ENCODE measurements at regions not wholly inside any gene's neighbourhood (a gene's known extent, or its start where the extent isn't known, plus 50 kb on each side); places are given as distances from the start of the nearest gene placed in this dataset.

DNA sequence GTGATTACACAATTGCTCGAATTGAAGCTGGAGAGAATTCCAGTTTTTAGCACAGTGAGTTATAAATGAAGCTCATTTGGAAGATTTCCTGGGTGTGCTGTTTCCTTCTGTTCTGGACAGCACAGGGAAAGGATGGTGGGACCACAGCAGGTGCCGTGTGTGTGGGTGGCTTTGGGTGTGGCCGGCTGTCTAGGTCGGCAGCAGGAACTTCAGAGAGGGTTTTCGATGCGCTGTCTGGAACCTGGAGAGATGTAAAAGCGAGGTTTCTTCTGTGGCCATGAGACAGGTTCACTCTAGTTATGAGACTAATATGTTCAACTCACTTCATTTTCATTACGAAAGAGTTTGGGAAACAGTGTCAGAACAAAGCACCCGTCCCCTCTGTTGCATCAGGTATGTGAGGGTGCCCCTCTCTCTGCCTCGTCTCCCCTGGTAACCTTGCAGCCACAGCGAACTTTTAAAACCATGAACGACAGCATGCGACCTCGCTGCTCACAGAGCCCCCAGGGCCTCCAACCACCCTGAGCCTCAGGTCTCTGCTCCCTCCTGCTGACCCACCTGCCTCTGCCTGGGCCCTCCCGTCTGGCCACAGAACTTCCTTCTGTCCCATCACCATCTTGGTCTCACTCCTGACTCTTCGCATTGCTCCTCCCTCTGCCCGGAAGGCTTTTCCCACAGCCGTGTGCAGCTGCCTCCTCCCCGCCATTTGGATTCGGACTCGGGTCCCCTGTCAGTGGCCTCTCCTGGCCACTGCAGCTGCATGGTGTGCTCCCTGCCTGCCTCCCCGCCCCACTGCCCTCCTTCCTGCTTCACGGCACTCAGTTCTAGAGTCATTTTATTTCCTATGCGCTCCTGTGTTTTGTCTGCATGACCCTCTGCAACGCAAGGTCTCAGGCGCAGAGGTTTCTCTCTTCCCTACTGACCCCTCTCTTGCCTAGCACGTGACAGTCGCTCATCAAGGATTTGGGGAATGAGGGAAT lies 151.2 kb downstream of the NDUFA10 start:
- 77 to 81% (median 78%) methylated on average over 28 of the region's 28 CpGs for WGBS, 4 donors
- Histone ChIP-seq H3K9me3 (no peaks in the 10 kb centered on the region), H3K36me3 (no peaks in the 10 kb centered on the region), H3K27me3 (peaks cover 0 to 32% (median 0%) of the 10 kb centered on the region in 9 donors), H3K4me1 (no peaks in the 10 kb centered on the region), H3K4me3 (no peak overlapping the region), H3K27ac (no peak overlapping the region)
- DNase-seq (no peak), ATAC-seq (no peak)
- intact Hi-C loops (cut with DNase I) = no loop called here
- TF ChIP-seq POLR2A (IDR thresholded peaks at IDR 0.05) = no peak
- TF ChIP-seq, protein P1, sequence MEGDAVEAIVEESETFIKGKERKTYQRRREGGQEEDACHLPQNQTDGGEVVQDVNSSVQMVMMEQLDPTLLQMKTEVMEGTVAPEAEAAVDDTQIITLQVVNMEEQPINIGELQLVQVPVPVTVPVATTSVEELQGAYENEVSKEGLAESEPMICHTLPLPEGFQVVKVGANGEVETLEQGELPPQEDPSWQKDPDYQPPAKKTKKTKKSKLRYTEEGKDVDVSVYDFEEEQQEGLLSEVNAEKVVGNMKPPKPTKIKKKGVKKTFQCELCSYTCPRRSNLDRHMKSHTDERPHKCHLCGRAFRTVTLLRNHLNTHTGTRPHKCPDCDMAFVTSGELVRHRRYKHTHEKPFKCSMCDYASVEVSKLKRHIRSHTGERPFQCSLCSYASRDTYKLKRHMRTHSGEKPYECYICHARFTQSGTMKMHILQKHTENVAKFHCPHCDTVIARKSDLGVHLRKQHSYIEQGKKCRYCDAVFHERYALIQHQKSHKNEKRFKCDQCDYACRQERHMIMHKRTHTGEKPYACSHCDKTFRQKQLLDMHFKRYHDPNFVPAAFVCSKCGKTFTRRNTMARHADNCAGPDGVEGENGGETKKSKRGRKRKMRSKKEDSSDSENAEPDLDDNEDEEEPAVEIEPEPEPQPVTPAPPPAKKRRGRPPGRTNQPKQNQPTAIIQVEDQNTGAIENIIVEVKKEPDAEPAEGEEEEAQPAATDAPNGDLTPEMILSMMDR (IDR thresholded peaks at IDR 0.05) = no peak

DNA sequence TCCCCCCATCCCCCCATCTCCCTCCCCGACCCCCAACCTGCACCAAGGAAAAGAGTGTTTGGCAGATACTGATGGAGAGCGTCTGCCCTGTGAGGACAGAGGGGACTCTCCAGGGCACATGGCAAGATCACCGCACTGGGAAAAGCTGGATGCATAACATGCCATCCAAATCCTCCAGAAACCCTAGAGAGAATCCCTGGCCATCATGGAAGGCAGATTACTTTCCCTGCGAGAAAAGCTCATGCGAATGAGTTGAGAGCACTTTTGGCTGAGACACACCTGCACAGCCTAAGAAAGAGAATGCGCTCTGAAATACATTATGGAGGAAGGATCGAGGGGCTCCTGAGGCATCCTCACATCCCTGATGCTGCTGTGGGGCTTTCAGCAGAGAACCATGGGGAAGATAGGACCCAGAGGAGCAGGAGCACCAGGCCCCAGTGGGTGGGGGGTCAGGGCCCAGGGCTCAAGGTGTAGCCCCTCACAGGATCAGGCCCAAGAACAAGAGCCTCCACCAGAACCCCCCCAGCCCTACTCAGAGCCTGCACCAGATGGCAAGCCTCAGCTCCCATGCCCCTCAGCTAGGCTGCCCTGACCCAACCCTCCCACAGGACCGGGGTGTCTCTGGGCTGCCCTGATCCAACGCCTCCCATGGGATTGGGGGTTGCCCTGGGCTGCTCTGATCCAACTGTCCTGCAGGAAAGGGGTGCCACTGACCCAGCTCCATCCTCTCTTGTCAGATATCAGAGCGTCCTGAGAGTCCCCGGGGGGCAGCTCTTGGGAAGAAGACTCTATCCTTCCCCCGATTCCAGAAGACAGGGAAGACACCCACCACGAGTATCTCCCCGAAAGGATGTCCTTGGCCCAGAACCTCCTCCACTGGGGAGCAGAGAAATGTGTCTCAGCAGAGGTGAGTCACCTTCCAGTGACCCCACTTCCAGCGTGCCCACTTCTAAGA lies 153.4 kb downstream of the NDUFA10 start:
- intact Hi-C loops (cut with DNase I) = no loop called here
- Histone ChIP-seq H3K4me3 (no peak overlapping the region), H3K36me3 (no peaks in the 10 kb centered on the region), H3K27me3 (peaks cover 0 to 32% (median 0%) of the 10 kb centered on the region in 9 donors), H3K9me3 (no peaks in the 10 kb centered on the region), H3K4me1 (no peaks in the 10 kb centered on the region), H3K27ac (no peak overlapping the region)
- TF ChIP-seq POLR2A (IDR thresholded peaks at IDR 0.05) = no peak
- TF ChIP-seq, protein P1 (IDR thresholded peaks at IDR 0.05) = no peak
- ATAC-seq (no peak), DNase-seq (no peak)
- WGBS, 4 donors = 71 to 78% (median 75%) methylated on average over 13 to 15 of the region's 15 CpGs

DNA sequence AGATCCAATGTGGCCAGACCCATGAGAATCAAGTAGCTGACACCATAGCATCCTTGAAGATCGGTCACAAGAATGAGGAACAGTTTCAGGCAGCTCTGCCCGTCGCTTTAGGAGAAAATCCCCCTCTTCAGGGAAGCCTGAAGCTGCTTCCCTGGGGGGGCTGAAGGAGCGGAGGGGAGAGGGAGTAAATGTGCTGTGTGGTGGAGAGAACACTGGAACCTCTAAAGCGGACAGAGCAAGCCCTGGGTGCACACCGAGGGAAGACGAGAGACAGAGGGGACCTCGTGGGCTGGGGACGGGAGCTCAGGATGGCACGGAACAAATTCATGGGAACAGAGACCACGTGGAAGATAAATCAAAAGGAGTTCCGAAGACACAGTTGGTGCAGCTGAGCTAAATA lies 154.3 kb downstream of the NDUFA10 start:
- intact Hi-C loops (cut with DNase I) = no loop called here
- no peak overlapping the region for H3K27ac ChIP-seq
- no peaks in the 10 kb centered on the region for H3K4me1 ChIP-seq
- 75 to 81% (median 80%) methylated on average over 12 of the region's 12 CpGs for WGBS, 4 donors
- ATAC-seq = no peak
- no peak overlapping the region for H3K4me3 ChIP-seq
- DNase-seq = no peak
- TF ChIP-seq, protein P1 (IDR thresholded peaks at IDR 0.05) = no peak
- TF ChIP-seq POLR2A (IDR thresholded peaks at IDR 0.05) = no peak
- no peaks in the 10 kb centered on the region for H3K9me3 ChIP-seq
- H3K36me3 ChIP-seq = no peaks in the 10 kb centered on the region
- H3K27me3 ChIP-seq = peaks cover 0 to 28% (median 0%) of the 10 kb centered on the region in 9 donors

DNA sequence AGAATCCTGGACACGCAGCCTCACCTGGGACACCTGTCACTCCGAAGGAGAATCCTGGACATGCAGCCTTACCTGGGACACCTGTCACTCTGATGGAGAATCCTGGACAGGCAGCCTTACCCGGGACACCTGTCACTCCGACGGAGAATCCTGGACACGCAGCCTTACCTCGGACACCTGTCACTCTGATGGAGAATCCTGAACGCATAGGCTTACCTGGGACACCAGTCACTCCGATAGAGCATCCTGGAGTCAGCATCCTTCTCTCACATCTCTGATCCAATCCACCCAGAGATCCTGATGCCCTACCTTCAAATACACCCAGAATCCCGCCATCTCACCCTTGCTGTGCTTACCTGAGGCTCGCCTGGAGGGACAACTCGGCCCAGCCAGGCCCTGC lies 154.9 kb downstream of the NDUFA10 start:
- intact Hi-C loops (cut with DNase I) = no loop called here
- H3K36me3 ChIP-seq = no peaks in the 10 kb centered on the region
- H3K9me3 ChIP-seq = no peaks in the 10 kb centered on the region
- H3K27ac ChIP-seq = no peak overlapping the region
- peaks cover 0 to 25% (median 0%) of the 10 kb centered on the region in 9 donors for H3K27me3 ChIP-seq
- TF ChIP-seq, protein P1 (IDR thresholded peaks at IDR 0.05) = no peak
- TF ChIP-seq POLR2A (IDR thresholded peaks at IDR 0.05) = no peak
- H3K4me3 ChIP-seq = no peak overlapping the region
- 90 to 93% (median 91%) methylated on average over 10 to 12 of the region's 12 CpGs for WGBS, 4 donors
- DNase-seq = no peak
- no peaks in the 10 kb centered on the region for H3K4me1 ChIP-seq
- no peak for ATAC-seq
